ENCODE measurements at regions not wholly inside any gene's neighbourhood (a gene's known extent, or its start where the extent isn't known, plus 50 kb on each side); places are given as distances from the start of the nearest gene placed in this dataset.

DNA sequence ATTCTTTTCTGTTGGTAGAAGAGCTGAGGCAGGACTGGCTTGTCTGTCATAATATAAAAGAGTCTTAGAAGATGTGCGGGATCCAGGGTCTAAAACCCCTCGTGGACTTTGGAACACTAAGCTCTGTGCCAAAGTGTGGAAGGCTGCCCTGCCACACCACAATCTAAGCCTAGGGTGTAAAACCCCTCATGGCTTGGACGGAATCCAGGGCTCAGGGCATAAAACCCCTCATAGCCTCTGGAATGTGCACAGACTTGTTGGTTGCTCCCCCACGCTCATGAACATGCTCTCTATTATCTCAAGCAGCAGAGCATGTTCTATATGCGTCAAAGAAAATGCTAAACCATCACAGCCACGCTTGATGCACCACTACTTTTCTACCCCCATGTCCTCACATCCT is 483.6 kb downstream of the GABRG1 start:
- TF ChIP-seq, protein P1, sequence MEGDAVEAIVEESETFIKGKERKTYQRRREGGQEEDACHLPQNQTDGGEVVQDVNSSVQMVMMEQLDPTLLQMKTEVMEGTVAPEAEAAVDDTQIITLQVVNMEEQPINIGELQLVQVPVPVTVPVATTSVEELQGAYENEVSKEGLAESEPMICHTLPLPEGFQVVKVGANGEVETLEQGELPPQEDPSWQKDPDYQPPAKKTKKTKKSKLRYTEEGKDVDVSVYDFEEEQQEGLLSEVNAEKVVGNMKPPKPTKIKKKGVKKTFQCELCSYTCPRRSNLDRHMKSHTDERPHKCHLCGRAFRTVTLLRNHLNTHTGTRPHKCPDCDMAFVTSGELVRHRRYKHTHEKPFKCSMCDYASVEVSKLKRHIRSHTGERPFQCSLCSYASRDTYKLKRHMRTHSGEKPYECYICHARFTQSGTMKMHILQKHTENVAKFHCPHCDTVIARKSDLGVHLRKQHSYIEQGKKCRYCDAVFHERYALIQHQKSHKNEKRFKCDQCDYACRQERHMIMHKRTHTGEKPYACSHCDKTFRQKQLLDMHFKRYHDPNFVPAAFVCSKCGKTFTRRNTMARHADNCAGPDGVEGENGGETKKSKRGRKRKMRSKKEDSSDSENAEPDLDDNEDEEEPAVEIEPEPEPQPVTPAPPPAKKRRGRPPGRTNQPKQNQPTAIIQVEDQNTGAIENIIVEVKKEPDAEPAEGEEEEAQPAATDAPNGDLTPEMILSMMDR (IDR thresholded peaks at IDR 0.05): no peak
- no peak for TF ChIP-seq POLR2A (IDR thresholded peaks at IDR 0.05)
- TF ChIP-seq EP300 (IDR thresholded peaks at IDR 0.05): no peak

Data from stomach (tissue), 4 donors.